NCI-H2171 treated with DMSO at 0.1 percent for 48 hours (cell line): ENCODE measurements at regions not wholly inside any gene's neighbourhood (a gene's known extent, or its start where the extent isn't known, plus 50 kb on each side); places are given as distances from the start of the nearest gene placed in this dataset.

Experiments used
- DNase-seq: peaks from one replicate; lab custom pipeline; 2025; lab: John Stamatoyannopoulos, UW

GRCh38 chr3:127458696-127459604, 131.6 kb downstream of the TPRA1 start:
- no peak for DNase-seq

GRCh38 chr3:127457546-127458145, 132.9 kb downstream of the TPRA1 start:
- DNase-seq: no peak

- DNase-seq: no peak
Measured at GRCh38 chr3:127457094-127457475, 133.4 kb downstream of the TPRA1 start.

- peak; percentile 17 for DNase-seq
Measured at GRCh38 chr3:127456471-127457093, 134.0 kb downstream of the TPRA1 start.

- DNase-seq: peak; percentile 80
Measured at GRCh38 chr3:127455541-127456450, 134.7 kb downstream of the TPRA1 start.

- no peak for DNase-seq
Measured at GRCh38 chr3:127454968-127455367, 135.6 kb downstream of the TPRA1 start.

- DNase-seq: no peak
Measured at GRCh38 chr3:127454051-127454450, 136.5 kb downstream of the TPRA1 start.

- no peak for DNase-seq
Measured at GRCh38 chr3:127452321-127452821, 138.2 kb downstream of the TPRA1 start.

- DNase-seq: no peak
Measured at GRCh38 chr3:127451321-127451720, 139.2 kb downstream of the TPRA1 start.

GRCh38 chr3:127450331-127450730, 140.2 kb downstream of the TPRA1 start:
- no peak for DNase-seq

- no peak for DNase-seq
Measured at GRCh38 chr3:127449486-127450212, 140.9 kb downstream of the TPRA1 start.

- DNase-seq: no peak
Measured at GRCh38 chr3:127448671-127449070, 141.9 kb downstream of the TPRA1 start.

- DNase-seq: peak; percentile 48
Measured at GRCh38 chr3:127448161-127448561, 142.4 kb downstream of the TPRA1 start.

GRCh38 chr3:127446756-127447155, 143.8 kb downstream of the TPRA1 start:
- DNase-seq: no peak

GRCh38 chr3:127445581-127446343, 144.8 kb downstream of the TPRA1 start:
- DNase-seq: no peak

GRCh38 chr3:127444761-127445160, 145.8 kb downstream of the TPRA1 start:
- DNase-seq: no peak

- peak; percentile 33 for DNase-seq
Measured at GRCh38 chr3:127443581-127444375, 146.8 kb downstream of the TPRA1 start.

GRCh38 chr3:127442506-127442905, 148.0 kb downstream of the TPRA1 start:
- DNase-seq: peak; percentile 27

GRCh38 chr3:127441764-127442163, 148.8 kb downstream of the TPRA1 start:
- DNase-seq: no peak
